HepG2 (cell line): ENCODE measurements at regions not wholly inside any gene's neighbourhood (a gene's known extent, or its start where the extent isn't known, plus 50 kb on each side); places are given as distances from the start of the nearest gene placed in this dataset.

Experiments used
- ATAC-seq: fragments of 200-7000 bp; cut with Tn5 transposase; 3 replicates; pipeline ENCODE4 v1.9.1; 2020; ENCODE audit warnings: mild to moderate bottlenecking, moderate library complexity
- BruUV-seq: library from RNA; stranded (reverse); fragments of 400-500 nt; replicated peaks from 2 replicates; lab custom pipeline; 2021; lab: Mats Ljungman, UMichigan
- CTCF ChIA-PET: fragments of 300-600 bp; formaldehyde crosslinking; extraction: SDS; loops from one replicate; lab custom pipeline; 2021; ENCODE audit warnings: low total read pairs, inconsistent platforms, low intra/inter-chr PET ratio; lab: Yijun Ruan, JAX
- POLR2A ChIA-PET: fragments of 350-600 bp; sonication (Branson Sonifier 250); formaldehyde crosslinking; loops from one replicate; lab custom pipeline; 2020; ENCODE audit warnings: antibody characterized with exemption, inconsistent platforms; lab: Yijun Ruan, JAX
- DNase-seq: peaks from one replicate; pipeline ENCODE4 v3.0.0-alpha.2; 2015; ENCODE audit warnings: low spot score
- FAIRE-seq: peaks from 3 replicates; lab custom pipeline; 2011; peaks lifted over from hg19 to GRCh38; lab: Jason Lieb, UNC
- H2AFZ ChIP-seq: one replicate; pipeline ENCODE4 v1.6.1; 2011; ENCODE audit warnings: low read length, inconsistent platforms
- H3K27ac ChIP-seq: fragments of 300-600 bp; 3 replicates; pipeline ENCODE4 v1.8.0; 2011; ENCODE audit warnings: mixed run types, mild to moderate bottlenecking, mixed read lengths, low read length, inconsistent platforms; ENCODE audit not compliant: insufficient read depth; ENCODE audit errors: extremely low read length
- H3K27me3 ChIP-seq, 2 experiments: fragments of 200-600 bp in 1 of 2; 2 replicates in 1 of 2; 3 replicates in 1 of 2; pipeline versions ENCODE4 v1.6.0 to v1.8.0; 2011; ENCODE audit warnings: low read length in 2 of 2, mild to moderate bottlenecking in 2 of 2, moderate library complexity in 2 of 2, inconsistent platforms in 1 of 2; ENCODE audit not compliant: insufficient read depth in 2 of 2, control insufficient read depth in 1 of 2
- H3K36me3 ChIP-seq, 2 experiments: fragments of 200-600 bp in 1 of 2; replicated peaks in 1 of 2; 2 replicates in 1 of 2; 3 replicates in 1 of 2; pipeline versions ENCODE4 v1.5.1 to v1.8.0; 2011; ENCODE audit warnings: low read length in 2 of 2, inconsistent platforms in 1 of 2; ENCODE audit not compliant: insufficient read depth in 2 of 2, control insufficient read depth in 1 of 2
- H3K4me1 ChIP-seq: 2 replicates; pipeline ENCODE4 v1.5.1; 2012; ENCODE audit warnings: low read length, inconsistent platforms; ENCODE audit not compliant: insufficient read depth
- H3K4me2 ChIP-seq: 2 replicates; pipeline ENCODE4 v1.6.0; 2011; ENCODE audit warnings: low read depth, low read length, inconsistent platforms
- H3K4me3 ChIP-seq, 3 experiments: fragments of 200-600 bp in 1 of 3; sonication (generic), shearing (Covaris generic) in 1 of 3; replicated peaks in 1 of 3; 2 replicates each; pipeline ENCODE4 v1.5.1; 2011 to 2016; ENCODE audit warnings: low read length in 3 of 3, inconsistent platforms in 2 of 3, low read depth in 2 of 3, mild to moderate bottlenecking in 2 of 3, control low read depth in 1 of 3, mixed read lengths in 1 of 3; ENCODE audit not compliant: insufficient read depth in 1 of 3
- H3K79me2 ChIP-seq: one replicate; pipeline ENCODE4 v1.6.1; 2011; ENCODE audit warnings: low read length, inconsistent platforms; ENCODE audit not compliant: insufficient read depth
- H3K9ac ChIP-seq: 2 replicates; pipeline ENCODE4 v1.6.0; 2011; ENCODE audit warnings: mild to moderate bottlenecking, low read depth, low read length, inconsistent platforms; ENCODE audit not compliant: insufficient read depth
- H3K9me3 ChIP-seq: 2 replicates; pipeline ENCODE4 v1.5.1; 2012; ENCODE audit warnings: mild to moderate bottlenecking, low read length
- H4K20me1 ChIP-seq: 2 replicates; pipeline ENCODE4 v1.6.0; 2011; ENCODE audit warnings: inconsistent platforms, mild to moderate bottlenecking, low read length, moderate library complexity; ENCODE audit not compliant: insufficient read depth
- AFF4 ChIP-seq: sonication (generic); formaldehyde crosslinking; IDR thresholded peaks from 2 replicates; pipeline ENCODE4 v1.4.0; 2020; ENCODE audit warnings: missing genetic modification reagents
- CHD2 ChIP-seq: IDR thresholded peaks from 2 replicates; pipeline ENCODE4 v1.6.1; 2011; ENCODE audit warnings: low read depth, low read length, improper control_type of control experiment
- FLYWCH1 ChIP-seq: sonication (generic); formaldehyde crosslinking; IDR thresholded peaks from 2 replicates; pipeline ENCODE4 v1.8.1; 2023; ENCODE audit warnings: mild to moderate bottlenecking, missing genetic modification reagents
- PHF5A ChIP-seq: IDR thresholded peaks from one replicate; pipeline ENCODE4 v1.6.1; 2018; ENCODE audit warnings: low read depth, missing genetic modification reagents; ENCODE audit not compliant: unreplicated experiment
- ZFP36L1 ChIP-seq: sonication (generic); formaldehyde crosslinking; IDR thresholded peaks from 2 replicates; pipeline ENCODE4 v1.8.0; 2022; ENCODE audit warnings: mild to moderate bottlenecking, missing genetic modification reagents, moderate library complexity
- ZNF644 ChIP-seq: IDR thresholded peaks from 2 replicates; pipeline ENCODE4 v1.6.1; 2016; ENCODE audit warnings: low read depth
- WGBS: methylation state at CpG from one replicate; pipeline ENCODE4 v1.1.6; 2017; ENCODE audit warnings: low lambda C conversion rate; 5-methylcytosine and 5-hydroxymethylcytosine counted together
- in situ Hi-C: cut with HindIII; loops from 2 replicates; pipeline ENCODE4 v1.10.0; 2017; ENCODE audit warnings: low pct_unique_long_range_greater_than_20kb; ENCODE audit not compliant: extremely low pct_ligation_motif_present
- intact Hi-C: fragments of 100-400 bp; cut with micrococcal nuclease; formaldehyde crosslinking; loops from one replicate; pipeline ENCODE4 v1.10.0; 2022; ENCODE audit not compliant: unreplicated experiment

- no peaks in the 10 kb centered on the region for H3K36me3 ChIP-seq
- CTCF ChIA-PET: no interaction called here
- H3K9ac ChIP-seq: no peak overlapping the region
- no peak for DNase-seq
- TF ChIP-seq PHF5A (CRISPR knock-in tag) (no peak), ZNF644 (no peak), ZFP36L1 (no peak), FLYWCH1 (CRISPR knock-in tag) (no peak), AFF4 (no peak), CHD2 (no peak)
- H4K20me1 ChIP-seq: no peaks in the 10 kb centered on the region
- H3K79me2 ChIP-seq: no peaks in the 10 kb centered on the region
- no peak overlapping the region for H3K4me3 ChIP-seq
- no peak overlapping the region for H3K4me2 ChIP-seq
- H3K27ac ChIP-seq: no peak overlapping the region
- no peak for ATAC-seq
- in situ Hi-C loops: no loop called here
- no peaks in the 10 kb centered on the region for H3K9me3 ChIP-seq
- no peaks in the 10 kb centered on the region for H3K4me1 ChIP-seq
- no peak overlapping the region for H2AFZ ChIP-seq
- FAIRE-seq: no peak
- intact Hi-C loops: no loop called here
- BruUV-seq: no TSS peak
- no peaks in the 10 kb centered on the region for H3K27me3 ChIP-seq
- POLR2A ChIA-PET: no interaction called here
- WGBS: 50% methylated on average over 8 of the region's 16 CpGs
Observed at GRCh38 chr9:26426551-26427131, 466.0 kb downstream of the CAAP1 start.
